Pulmonary artery endothelial cell (primary cell): ENCODE measurements at regions not wholly inside any gene's neighbourhood (a gene's known extent, or its start where the extent isn't known, plus 50 kb on each side); places are given as distances from the start of the nearest gene placed in this dataset.
"Not testable (repeated sequence)": the region's sequence is repeated elsewhere in the genome, so short reads cannot be mapped to it uniquely, and the experiment has no call there.

Source experiments
- DNase-seq: peaks from one replicate; pipeline ENCODE4 v3.0.0-alpha.2; 2011; ENCODE audit warnings: low read depth, low spot score

- no peak for DNase-seq
These were observed 150.6 kb upstream of the HSF2 start for GRCh38 chr6:122248844-122249243.

GRCh38 chr6:122258839-122259238, 140.6 kb upstream of the HSF2 start:
- DNase-seq: no peak

- DNase-seq: no peak
These were observed 134.9 kb upstream of the HSF2 start for GRCh38 chr6:122264557-122264956.

GRCh38 chr6:122265755-122266154, 133.7 kb upstream of the HSF2 start:
- no peak for DNase-seq

- DNase-seq: no peak
These were observed 131.1 kb upstream of the HSF2 start for GRCh38 chr6:122268394-122268793.

GRCh38 chr6:122276637-122277036, 122.8 kb upstream of the HSF2 start:
- no peak for DNase-seq

GRCh38 chr6:122280105-122281021, 119.1 kb upstream of the HSF2 start:
- not testable (repeated sequence) for DNase-seq

- no peak for DNase-seq
These were observed 115.6 kb upstream of the HSF2 start for GRCh38 chr6:122283884-122284283.

GRCh38 chr6:122284848-122285247, 114.6 kb upstream of the HSF2 start:
- no peak for DNase-seq

- DNase-seq: no peak
These were observed 114.0 kb upstream of the HSF2 start for GRCh38 chr6:122285292-122285913.

- DNase-seq: no peak
These were observed 112.9 kb upstream of the HSF2 start for GRCh38 chr6:122286512-122286911.

GRCh38 chr6:122289762-122290539, 109.5 kb upstream of the HSF2 start:
- DNase-seq: no peak

- DNase-seq: no peak
These were observed 102.4 kb upstream of the HSF2 start for GRCh38 chr6:122297010-122297409.

GRCh38 chr6:122302067-122302466, 97.4 kb upstream of the HSF2 start:
- no peak for DNase-seq

- DNase-seq: no peak
These were observed 91.9 kb upstream of the HSF2 start for GRCh38 chr6:122307577-122307976.

GRCh38 chr6:122308074-122308473, 91.4 kb upstream of the HSF2 start:
- DNase-seq: no peak

GRCh38 chr6:122315842-122316241, 83.6 kb upstream of the HSF2 start:
- no peak for DNase-seq

GRCh38 chr6:122322824-122323223, 76.6 kb upstream of the HSF2 start:
- DNase-seq: no peak

- no peak for DNase-seq
These were observed 76.1 kb upstream of the HSF2 start for GRCh38 chr6:122323361-122323760.

- no peak for DNase-seq
These were observed 69.1 kb upstream of the HSF2 start for GRCh38 chr6:122330315-122330714.

GRCh38 chr6:122337645-122338044, 61.8 kb upstream of the HSF2 start:
- DNase-seq: no peak

GRCh38 chr6:122339661-122340060, 59.8 kb upstream of the HSF2 start:
- no peak for DNase-seq
